GM21737 (cell line): ENCODE measurements at regions not wholly inside any gene's neighbourhood (a gene's known extent, or its start where the extent isn't known, plus 50 kb on each side); places are given as distances from the start of the nearest gene placed in this dataset.
"Not testable (repeated sequence)": the region's sequence is repeated elsewhere in the genome, so short reads cannot be mapped to it uniquely, and the experiment has no call there.

Experiments
- ATAC-seq: cut with Tn5 transposase; IDR thresholded peaks from one replicate; pipeline ENCODE4 v1.9.1; 2021; ENCODE audit warnings: mild to moderate bottlenecking, moderate library complexity; ENCODE audit not compliant: unreplicated experiment

DNA sequence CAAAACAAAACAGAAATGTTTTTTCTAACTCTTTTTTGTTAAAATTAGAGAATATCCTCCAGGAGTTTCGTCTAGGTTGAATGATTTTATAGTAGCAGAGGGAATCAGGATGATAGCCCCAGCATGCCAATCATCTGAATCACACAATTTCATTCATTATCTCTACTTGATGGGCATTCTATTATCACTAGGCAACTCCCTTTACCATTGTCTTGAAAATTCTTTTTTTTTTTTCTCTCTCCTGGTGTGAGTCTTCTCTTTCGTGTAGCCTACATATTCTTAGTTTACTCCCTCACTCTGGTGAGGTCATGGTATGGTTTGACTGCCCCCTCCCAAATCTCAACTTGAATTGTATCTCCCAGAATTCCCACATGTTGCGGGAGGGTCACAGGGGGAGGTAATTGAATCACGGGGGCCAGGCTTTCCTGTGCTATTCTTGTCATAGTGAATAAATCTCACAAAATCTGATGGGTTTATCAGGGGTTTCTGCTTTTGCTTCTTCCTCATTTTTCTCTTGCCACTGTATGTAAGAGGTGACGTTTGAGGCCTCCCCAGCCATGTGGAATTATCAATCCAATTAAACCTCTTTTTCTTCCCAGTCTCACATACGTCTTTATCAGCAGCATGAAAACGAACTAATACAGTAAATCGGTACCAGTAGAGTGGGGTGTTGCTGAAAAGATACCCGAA, 105.0 kb downstream of the OTUD1 start:
- no peak for ATAC-seq

GRCh38 chr10:23545866-23546265, 107.0 kb downstream of the OTUD1 start:
- ATAC-seq: not testable (repeated sequence)

- no peak for ATAC-seq
Measured at GRCh38 chr10:23556727-23557440, 118.0 kb downstream of the OTUD1 start.

- no peak for ATAC-seq
Measured at GRCh38 chr10:23557777-23558176, 118.9 kb downstream of the OTUD1 start.

DNA sequence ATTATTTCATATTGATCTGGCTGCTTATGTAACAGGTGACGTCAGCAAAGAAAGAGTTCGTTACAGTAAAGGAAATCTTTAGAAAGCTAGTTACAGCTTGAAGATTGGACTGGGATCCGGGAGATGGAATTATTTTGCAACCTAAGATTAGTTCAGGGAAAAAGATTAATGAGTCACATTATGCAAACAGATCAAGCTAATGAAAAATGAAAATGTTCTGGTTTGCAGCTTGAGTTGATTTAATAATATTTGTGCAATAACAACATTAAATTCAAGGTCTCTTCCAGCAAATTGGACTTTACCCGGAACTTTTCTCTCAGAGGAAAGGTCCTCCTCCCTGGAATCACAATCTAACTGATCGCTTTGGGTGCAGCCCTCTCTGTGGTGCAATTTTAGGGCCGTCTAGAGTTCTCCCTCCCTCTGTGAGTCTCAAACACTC, 119.5 kb downstream of the OTUD1 start:
- ATAC-seq: no peak

DNA sequence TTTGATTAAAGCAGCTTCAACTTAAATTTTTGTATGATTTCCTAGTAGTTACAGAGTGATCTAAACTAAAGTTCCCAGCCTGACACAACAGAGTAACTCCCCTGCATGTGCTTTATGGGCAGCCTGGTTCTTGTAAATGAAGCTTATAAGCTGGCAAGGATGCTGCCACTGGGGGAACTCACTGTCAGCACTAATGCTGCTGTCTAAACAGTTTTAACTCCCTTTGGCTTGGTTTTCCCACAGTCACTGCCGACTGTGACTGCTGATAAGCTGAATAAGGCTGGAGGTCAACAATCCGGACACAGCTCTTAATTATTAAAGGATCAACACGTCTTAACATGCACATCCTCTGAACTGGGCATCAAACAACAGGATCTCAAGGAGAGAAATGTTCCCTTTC, 130.1 kb downstream of the OTUD1 start:
- no peak for ATAC-seq

GRCh38 chr10:23571884-23572283, 133.0 kb downstream of the OTUD1 start:
- no peak for ATAC-seq

- no peak for ATAC-seq
Measured at GRCh38 chr10:23581906-23582450, 143.1 kb downstream of the OTUD1 start.

- ATAC-seq: no peak
Measured at GRCh38 chr10:23584396-23584795, 145.5 kb downstream of the OTUD1 start.

DNA sequence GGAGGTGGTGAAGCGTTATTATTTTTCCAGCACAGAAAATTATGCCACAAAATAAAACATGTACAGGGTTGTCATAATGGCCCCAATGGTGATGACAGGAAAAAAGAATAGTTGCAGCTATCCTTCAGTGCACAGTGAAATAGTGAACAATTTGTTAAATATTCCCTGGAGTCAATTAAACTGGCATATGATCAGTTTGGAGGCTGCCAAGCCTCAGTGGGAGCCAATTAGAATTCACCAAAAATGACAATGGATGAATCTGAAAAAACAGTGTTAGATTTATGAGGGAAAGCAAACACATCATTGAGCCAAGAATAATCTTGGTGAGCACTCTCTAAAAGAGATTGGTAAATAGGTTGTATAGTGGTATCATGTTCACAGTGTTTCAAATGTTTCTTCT, 146.3 kb downstream of the OTUD1 start:
- no peak for ATAC-seq

DNA sequence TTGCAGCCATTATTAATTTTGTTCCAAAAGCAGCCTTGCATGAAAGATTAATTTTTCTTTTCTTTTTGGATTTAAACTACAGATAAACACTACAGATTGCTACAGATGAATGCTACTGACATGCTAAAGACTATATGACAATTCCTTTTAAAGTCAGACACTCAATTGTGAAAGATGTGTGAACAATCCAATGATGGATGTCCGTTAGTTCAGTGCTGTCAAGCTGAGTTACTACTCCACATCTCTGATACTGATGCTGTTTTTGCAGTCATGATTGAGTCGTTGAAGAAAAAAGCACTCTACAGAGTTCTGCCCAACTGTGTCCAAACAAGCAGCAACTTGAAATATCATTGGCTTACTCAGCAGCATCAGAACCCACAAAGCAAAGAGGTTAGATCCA, 146.8 kb downstream of the OTUD1 start:
- ATAC-seq: no peak

DNA sequence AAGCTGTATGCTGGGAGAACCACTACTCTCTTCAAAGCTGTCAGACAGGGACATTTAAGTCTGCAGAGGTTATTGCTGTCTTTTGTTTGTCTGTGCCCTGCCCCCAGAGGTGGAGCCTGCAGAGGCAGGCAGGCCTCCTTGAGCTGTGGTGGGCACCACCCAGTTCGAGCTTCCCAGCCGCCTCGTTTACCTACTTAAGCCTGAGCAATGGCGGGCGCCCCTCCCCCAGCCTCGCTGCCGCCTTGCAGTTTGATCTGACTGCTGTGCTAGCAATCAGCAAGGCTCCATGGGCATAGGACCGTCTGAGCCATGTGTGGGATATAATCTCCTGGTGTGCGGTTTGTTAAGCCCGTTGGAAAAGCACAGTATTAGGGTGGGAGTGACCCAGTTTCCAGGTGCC, 156.4 kb downstream of the OTUD1 start:
- ATAC-seq: not testable (repeated sequence)

GRCh38 chr10:23604613-23605012, 165.7 kb downstream of the OTUD1 start:
- ATAC-seq: no peak

DNA sequence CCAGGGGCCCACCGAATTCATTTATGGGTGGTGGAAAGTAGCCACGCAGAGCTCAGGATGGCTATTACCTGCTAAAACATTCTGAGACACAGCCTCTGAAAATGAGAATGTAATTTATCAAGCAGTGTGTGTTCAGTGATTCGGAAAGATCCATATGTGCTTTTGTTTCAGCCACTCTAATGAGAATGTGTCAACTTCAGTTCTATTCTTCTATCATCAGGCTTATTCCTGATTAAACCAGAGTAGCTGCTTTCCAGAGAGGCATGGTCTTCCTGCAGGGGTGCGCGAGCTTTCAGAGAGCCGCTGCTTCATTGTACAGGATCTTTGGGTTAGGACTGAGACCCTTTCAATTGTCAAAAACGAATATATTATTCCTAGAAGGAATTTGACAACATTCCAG, 167.6 kb downstream of the OTUD1 start:
- ATAC-seq: no peak

- no peak for ATAC-seq
Measured at GRCh38 chr10:23608926-23609325, 170.1 kb downstream of the OTUD1 start.

DNA sequence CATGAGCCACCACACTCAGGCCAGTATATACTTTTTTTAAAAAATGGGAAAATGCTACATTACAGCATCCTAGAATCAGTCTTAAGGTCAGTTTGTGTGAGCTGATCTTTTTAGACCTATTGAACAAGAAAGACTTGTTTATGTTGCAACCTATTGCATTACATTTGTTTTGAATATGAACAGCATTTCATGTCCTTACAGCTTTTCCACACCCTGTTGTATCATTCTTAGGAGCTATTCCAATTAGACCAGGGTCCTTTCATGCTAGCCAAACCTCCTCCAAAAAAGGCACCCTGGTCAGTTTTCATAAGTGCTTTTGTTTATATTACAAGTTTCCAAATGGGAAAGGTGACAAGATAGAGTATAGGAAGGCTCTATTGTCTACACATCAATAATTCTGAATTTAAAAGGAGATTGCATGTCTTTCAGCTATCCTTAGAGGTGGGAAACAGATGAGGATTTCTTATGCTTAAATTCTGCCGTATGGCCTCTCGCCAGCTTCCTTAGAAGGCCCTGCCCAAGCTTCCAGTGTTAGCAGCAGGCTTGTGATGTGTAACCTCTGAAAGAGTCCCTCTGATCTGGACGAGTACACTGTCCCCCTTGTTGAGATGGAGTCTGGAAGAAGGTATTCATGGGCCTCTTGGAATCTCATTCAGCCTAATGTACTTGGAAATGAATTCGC, 171.9 kb downstream of the OTUD1 start:
- no peak for ATAC-seq

DNA sequence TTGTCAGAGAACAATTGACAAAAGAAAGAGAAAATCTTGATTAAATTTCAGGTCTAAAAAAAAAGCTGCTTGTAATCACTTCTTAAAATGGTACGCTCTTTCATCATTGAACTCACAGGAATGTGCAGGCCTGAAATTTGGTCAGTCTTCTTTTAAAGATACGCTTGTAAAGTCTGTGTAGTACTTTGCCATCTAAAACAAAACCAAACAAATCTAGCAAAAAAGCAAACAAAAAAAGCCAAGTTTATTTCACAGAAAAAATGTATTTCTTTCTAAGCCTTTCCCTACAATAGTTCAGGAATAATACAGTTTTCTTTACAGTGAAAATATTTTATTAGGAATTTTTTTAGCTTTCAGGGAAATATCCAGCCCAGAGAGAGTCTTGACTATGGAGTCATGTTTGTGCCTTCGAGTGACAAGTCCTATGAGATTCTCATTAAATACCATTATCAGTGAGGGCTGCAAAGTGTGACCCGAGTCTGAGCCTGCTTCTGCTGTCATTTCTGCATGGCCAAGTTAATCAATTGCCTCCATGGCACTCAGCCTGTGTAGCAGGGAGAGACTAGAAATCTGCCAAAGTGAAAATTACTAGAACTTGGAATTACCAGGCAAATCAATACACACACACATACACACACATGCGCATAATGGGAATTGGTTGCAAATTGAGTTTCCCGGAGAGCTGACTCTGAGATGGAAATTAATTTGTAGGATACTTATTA, 172.6 kb downstream of the OTUD1 start:
- ATAC-seq: no peak

DNA sequence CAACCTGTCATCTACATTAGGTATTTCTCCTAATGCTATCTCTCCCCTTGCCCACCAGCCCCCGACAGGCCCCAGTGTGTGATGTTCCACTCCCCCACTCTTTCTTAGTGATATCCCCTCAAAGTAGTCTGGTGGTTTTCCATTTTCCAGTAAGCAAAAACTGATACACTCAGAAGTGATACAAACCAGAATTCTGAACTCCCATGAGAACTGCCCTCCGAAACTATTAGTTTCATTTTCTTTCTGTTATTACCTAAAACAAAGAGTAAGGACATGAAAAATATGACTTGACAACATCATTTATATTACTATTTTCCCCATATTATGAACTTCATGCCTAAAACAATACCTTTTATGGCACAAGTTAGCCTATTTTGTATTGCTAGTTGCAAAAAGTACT, 175.0 kb downstream of the OTUD1 start:
- peak; percentile 48 for ATAC-seq

DNA sequence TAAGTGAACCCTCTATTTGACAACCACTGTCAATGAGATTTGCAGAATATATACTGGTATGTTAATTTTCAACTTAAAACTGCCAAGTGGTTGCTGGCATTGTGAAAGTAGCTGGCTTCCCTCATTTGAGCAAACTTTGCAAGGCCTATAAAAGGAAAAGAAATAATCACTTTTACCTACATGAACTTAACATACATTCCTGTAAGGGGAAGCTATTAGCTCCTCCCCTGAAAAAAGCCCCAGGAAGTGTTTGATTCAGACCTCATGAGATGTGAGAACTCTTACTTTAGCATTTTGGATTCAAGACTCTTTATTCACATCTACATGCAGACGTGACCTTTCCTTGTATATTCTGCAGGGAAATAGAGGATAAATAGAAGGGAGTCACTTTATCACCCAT, 175.6 kb downstream of the OTUD1 start:
- peak; percentile 51 for ATAC-seq

- no peak for ATAC-seq
Measured at GRCh38 chr10:23630376-23630775, 191.5 kb downstream of the OTUD1 start.

- ATAC-seq: no peak
Measured at GRCh38 chr10:23630885-23631284, 192.0 kb downstream of the OTUD1 start.
